Neural progenitor cell (in vitro differentiated cells): ENCODE measurements at regions not wholly inside any gene's neighbourhood (a gene's known extent, or its start where the extent isn't known, plus 50 kb on each side); places are given as distances from the start of the nearest gene placed in this dataset.

Source experiments
- CTCF ChIP-seq: fragments of 200-600 bp; sonication (generic); IDR thresholded peaks from 2 replicates; pipeline ENCODE4 v1.5.1; 2017; ENCODE audit warnings: antibody characterized with exemption, mild to moderate bottlenecking
- EZH2 ChIP-seq: fragments of 200-600 bp; sonication (generic); IDR thresholded peaks from 2 replicates; pipeline ENCODE4 v1.6.1; 2017; ENCODE audit warnings: antibody characterized with exemption, mild to moderate bottlenecking, moderate library complexity
- EZH2phosphoT487 ChIP-seq: fragments of 200-600 bp; sonication (generic); IDR thresholded peaks from 2 replicates; pipeline ENCODE4 v1.6.1; 2017; ENCODE audit warnings: antibody characterized with exemption

- TF ChIP-seq CTCF: no peak
- TF ChIP-seq EZH2: no peak
- TF ChIP-seq EZH2phosphoT487: no peak
These were observed 87.7 kb upstream of the LSM6 start for GRCh38 chr4:146087856-146088255.
